GF-D8 (cell line): ENCODE measurements at regions not wholly inside any gene's neighbourhood (a gene's known extent, or its start where the extent isn't known, plus 50 kb on each side); places are given as distances from the start of the nearest gene placed in this dataset.

Source experiments
- DNase-seq: peaks from one replicate; lab custom pipeline; 2025; lab: John Stamatoyannopoulos, UW

- DNase-seq = no peak
Observed at GRCh38 chr19:31119951-31120690, 229.1 kb downstream of the TSHZ3 start.

- DNase-seq = no peak
Observed at GRCh38 chr19:31118986-31119385, 230.2 kb downstream of the TSHZ3 start.

GRCh38 chr19:31118287-31118955 lies 230.8 kb downstream of the TSHZ3 start:
- DNase-seq = no peak

- DNase-seq = no peak
Observed at GRCh38 chr19:31114585-31114984, 234.7 kb downstream of the TSHZ3 start.

DNA sequence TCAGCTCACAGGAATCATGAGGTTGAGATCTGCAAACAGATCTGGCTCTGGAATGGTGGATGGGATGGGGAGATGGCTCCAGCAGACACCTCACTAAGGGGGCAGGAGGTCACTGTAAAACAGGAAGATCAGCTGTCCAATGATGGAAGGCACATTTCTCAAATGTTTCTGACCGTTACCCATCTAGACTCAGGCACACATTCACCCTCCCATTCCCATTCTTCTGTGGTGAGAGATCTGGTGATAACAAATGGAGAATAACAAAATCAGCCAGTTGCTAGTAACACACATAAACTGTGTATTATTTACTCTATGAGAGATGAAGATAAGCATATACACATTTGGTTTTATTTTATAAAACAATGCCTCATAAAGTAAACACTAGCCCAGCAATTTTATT lies 235.9 kb downstream of the TSHZ3 start:
- no peak for DNase-seq

- no peak for DNase-seq
Observed at GRCh38 chr19:31112158-31112557, 237.1 kb downstream of the TSHZ3 start.

- DNase-seq = no peak
Observed at GRCh38 chr19:31111741-31112140, 237.5 kb downstream of the TSHZ3 start.

DNA sequence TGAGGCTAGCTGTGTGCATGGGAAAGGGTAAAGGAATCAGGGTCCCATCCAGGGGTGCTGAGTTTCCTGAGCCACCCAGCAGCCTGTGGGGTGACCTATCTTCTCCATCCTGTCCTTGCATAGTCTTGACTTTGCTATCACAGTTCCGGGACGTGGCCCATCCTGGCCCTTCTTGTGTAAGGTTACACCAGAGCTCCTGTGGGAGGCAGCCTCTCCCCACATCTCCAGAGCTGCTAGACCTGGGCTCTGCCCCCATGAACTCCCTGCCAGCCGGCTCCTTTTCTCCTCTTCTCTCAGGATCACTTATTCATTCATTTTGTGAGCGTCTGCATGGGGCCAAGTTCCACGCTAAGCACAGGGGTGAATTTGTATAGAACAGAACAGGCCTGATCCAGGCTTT lies 238.9 kb downstream of the TSHZ3 start:
- no peak for DNase-seq

DNA sequence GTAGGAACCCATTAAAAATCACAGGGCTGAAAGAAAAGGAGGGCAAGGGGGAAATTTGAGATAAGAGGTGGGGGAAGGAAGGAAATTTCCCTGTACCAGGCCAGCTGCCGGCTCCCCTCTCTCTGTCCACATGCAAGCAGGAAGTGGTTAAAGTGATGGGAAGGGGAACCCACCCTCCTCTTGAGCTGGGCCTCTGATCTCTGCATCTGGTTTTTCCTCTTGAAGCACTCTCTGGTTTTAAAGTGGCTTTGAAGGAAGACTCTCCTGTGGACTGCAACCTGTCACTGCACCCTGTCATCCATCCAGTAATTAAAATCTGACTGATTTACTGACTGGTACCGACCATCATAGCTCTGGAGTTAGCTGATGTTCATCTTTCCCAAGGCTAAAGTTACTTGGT lies 239.6 kb downstream of the TSHZ3 start:
- no peak for DNase-seq

GRCh38 chr19:31107096-31107495 lies 242.1 kb downstream of the TSHZ3 start:
- DNase-seq = no peak

DNA sequence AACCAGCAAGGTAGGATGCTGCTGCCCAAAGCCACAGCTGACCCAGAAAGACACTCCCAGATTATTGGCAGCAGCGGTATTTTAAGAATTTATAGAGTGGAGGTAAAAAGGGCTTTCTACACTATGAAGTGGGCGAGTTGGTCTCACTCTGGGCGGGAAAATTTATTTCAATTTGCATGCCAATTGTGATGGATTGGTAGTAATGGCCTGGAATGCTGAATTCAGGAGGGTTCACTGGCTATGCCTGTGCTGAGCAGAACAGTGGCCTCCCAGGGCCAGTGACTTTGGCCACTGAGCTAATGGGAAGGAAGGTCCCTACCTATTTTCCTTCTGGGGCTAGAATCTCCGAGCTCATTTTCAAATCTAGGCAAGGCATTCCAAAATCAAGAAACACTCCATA lies 243.5 kb downstream of the TSHZ3 start:
- no peak for DNase-seq

DNA sequence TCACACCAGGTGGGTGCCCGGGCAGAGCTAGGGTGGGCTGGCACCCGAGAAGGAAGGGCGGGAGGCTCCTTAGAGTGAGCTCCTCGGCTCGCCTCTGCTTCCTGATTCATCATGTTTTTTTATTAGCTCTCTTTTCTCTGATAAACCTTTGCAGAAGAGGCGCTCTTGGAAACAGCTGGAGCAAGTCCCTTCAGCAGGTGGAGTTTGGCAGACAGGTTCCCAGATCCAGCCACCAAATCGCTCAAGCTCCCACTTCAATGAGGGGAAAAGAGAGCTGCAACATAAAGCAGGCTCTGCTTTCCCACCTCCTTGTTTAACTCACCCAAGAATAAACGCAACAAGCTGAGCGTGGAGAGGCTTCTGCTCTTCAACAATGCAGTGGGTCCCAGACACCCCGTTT lies 244.8 kb downstream of the TSHZ3 start:
- no peak for DNase-seq

DNA sequence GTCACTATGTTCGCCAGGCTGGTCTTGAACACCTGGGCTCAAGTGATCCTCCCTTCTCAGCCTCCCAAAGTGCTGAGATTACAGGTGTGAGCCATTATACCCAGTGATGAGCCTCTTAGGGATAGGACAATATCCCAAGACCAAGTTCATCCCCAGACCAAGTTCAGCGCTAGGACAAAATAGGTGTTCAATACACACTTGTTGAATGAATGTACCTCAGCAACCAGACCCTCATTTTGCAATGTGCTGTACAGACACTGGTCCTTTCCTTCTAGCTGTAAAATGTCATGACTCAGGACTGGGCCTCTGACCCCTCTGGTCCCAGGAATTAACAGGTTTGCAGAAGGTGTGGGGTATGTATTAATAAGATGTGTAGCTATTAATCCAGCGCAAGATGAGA lies 246.0 kb downstream of the TSHZ3 start:
- no peak for DNase-seq

GRCh38 chr19:31102674-31103073 lies 246.6 kb downstream of the TSHZ3 start:
- no peak for DNase-seq

- no peak for DNase-seq
Observed at GRCh38 chr19:31100981-31101380, 248.3 kb downstream of the TSHZ3 start.

- no peak for DNase-seq
Observed at GRCh38 chr19:31100206-31100590, 249.0 kb downstream of the TSHZ3 start.

GRCh38 chr19:31099515-31100205 lies 249.6 kb downstream of the TSHZ3 start:
- no peak for DNase-seq

GRCh38 chr19:31098836-31099235 lies 250.4 kb downstream of the TSHZ3 start:
- DNase-seq = no peak

DNA sequence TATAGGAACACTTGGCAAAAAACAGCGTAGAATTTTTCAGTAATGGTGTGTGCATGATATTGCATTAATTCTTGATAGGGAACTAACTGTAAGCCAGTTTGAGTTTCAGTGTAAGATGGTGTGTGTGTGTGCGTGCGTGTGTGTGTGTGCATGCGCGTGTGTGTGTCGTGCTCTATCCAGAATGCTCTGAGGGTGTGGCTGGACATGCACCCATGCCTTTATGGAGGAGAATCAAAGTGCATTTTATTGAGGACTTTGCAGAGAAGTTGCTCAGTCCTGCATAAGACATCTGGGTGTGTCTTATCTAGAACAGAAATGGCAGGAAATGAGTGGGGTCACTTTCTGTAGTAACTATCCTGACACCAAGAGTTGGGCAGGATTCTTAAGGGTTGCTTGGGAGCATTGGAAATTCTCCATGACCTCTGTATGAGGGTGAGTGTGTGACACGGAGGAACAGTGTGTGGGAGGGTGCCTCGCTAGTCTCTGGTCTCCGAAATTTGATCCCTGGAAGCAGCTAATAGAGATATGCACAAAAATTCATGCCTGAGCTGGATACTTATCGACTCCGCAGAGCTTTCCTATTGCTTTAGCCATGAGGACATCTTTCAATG lies 252.2 kb downstream of the TSHZ3 start:
- no peak for DNase-seq

GRCh38 chr19:31096062-31096830 lies 253.0 kb downstream of the TSHZ3 start:
- no peak for DNase-seq

GRCh38 chr19:31095100-31095804 lies 254.0 kb downstream of the TSHZ3 start:
- no peak for DNase-seq
